ENCODE measurements at regions not wholly inside any gene's neighbourhood (a gene's known extent, or its start where the extent isn't known, plus 50 kb on each side); places are given as distances from the start of the nearest gene placed in this dataset.

DNA sequence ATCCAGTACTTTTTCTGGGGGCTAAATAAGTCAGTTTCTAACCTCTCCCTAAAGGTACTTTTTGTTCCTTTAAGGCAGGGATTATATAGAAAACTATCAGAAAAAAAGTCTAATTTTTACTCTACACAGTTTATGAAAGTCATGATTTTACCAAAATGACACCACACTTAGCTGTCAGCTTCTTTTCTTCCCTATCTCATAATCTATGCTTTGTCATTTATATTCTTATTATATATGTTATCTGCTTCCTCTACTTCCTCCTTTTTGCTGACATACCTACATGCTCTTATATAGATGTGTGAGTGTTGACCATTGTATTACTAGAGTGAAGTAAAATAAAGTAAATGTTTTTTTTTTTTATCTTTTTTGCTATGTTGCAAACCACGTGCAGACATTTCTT is 203.9 kb upstream of the CHRM2 start:
- DNase-seq = no peak

DNA sequence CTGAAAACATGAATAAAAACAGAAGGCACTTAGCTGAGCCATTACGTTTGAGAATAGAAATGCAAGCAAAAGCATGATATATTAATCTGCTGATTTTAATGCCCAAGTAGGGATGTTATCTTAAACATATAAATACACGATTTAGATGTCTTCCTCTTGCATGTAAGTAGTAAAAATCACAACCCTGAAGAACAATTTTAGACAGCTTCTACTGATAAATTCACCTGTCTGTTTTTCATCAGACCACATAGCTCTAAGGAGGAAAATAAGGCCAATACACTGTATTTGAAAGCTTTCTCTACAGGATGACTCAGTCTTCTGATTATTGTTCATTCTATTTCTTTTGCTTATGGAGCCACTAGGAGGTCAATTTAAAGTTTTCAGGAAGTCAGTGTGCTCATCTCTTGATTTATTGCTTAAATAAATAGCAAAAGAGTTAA is 210.9 kb upstream of the CHRM2 start:
- no peak for DNase-seq

DNA sequence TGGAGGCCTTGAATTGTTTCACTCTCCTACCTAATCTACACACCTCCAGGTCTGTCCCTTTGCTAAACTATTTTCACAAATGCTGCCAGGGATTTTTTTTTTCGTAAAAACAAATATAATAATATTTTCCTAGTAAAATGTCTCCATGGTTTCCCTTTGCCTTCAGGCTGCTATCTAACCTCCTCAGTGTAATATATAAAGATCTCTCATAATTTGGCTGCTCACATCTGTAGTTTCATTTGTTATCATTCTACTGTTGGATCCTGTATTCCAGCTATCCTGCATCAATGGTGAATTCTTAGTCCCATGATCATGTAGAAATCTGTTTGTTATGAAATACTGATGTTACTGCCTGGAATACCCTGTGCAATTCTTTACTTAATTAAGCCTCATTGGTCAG is 211.9 kb upstream of the CHRM2 start:
- DNase-seq = no peak

DNA sequence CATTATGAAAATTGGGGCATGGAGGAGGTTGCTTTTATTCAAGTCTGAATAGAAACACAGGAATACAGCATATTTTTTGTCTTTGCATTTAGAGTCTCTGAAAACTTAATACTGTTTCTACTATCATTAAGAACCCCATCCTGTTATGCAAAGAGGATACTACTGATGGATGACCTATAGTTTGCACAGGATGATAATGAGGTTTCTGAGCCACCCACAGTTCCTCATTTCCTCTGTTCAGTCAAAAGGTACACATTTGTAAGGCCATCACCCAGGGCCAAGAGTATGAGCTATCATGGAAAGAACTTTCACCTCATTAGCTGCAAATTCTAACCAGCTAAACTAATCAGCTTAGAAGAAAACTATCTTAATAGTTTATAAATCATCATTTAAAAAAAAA is 213.0 kb upstream of the CHRM2 start:
- no peak for DNase-seq

DNA sequence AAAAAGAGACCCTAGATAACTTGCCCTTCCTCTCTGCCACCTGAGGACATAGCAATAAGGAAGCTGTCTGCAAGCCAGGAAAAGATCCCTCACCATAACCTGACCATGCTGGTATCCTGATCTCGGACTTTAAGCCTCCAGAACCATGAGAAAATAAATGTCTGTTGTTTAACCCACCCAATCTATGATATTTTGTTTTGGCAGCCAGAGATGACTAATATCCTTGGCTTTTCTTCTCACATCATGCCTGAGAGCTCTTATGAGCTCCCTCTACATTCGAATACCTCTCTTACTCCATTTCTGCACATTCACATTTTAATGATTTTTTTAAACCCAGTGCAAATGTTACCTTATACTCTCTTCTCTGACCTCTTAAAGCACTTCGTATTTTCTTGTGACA is 214.0 kb upstream of the CHRM2 start:
- no peak for DNase-seq

DNA sequence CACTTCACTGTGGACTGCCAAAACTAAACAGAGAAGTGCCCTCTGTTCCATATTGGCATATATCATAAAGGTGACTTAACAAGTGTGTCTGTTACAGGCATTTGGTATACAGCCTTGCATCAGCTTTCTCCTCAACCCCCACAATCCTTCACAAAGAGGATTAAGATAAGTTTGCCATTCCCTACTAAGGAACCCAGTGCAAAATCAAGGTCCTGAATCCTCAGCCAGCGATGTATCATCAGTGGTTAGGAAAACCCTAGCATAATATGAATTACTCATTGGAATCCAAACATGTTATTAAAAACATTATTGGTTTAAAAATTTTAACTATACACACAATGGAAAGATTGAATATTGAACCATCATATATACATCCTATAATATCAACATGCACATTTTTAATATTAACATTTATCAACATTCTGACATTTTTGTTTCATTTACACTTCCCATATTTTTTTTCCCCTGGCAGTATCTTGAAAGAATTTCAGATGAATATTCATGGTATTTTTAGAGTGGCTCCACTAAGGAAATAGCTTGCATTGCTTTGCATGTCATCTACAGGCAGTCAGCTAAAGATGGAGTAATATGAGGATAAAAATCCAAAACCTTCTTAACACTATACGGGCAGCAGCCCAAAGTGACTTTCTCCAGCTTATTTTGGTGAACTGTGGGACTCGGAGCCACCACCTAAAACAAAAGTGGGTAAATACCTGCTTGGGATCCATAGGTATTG is 215.6 kb upstream of the CHRM2 start:
- DNase-seq = no peak

DNA sequence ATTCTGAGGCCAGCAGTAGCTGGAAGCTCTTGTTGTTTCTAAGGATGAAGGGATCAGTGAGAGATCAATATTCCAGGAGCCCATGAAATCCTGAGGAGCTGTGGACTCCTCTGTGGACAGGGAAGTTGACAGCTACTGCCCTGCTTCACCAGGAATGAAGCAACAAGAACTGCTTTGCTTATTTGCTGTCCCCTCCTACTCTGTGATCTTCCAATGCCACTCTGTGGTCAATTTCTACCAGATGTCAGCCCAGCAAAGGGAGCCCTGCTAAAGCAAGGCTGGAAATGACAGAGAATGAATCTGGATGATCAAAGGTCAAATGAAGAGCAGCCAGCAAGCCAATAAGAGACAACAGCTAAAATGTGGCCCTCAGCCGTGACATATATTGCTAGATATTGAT is 227.5 kb upstream of the CHRM2 start:
- no peak for DNase-seq

DNA sequence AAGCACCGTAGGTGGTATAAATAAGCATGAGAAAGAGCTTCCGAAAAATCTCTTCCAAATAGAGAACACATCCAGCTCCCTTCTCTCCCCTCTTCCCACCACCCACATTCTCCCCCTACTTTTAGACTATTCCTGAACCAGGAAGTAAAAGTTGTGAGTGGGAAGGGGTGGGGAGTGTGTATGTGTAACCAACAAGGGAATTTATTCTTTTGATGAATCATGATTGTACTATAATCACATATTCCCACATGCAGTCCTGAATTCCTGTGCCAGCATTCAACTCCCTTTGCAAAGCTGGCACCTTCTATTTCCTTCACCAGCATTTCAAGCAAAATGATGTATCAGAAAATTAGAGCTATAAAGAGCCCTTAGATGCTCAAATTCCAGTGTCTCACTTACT is 230.6 kb upstream of the CHRM2 start:
- DNase-seq = no peak

DNA sequence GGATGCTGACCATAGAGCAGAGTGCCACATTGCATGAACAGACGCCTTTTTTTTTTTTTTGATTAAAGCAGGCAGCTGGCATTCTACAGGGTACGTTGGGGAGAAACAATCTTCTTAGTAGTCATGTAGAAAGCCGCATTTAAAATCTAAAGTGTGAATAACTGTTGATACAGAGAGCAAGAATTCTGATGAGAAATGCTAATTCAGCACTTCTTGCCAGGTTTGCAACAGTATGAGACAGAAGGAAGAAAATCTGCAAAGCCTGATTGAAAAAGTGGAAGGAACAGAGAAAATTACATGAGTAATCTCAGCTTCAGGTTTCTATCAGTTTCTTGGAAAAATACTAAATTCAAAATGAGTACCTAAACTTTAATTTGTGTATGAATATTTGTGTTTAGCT is 232.7 kb upstream of the CHRM2 start:
- DNase-seq = no peak

DNA sequence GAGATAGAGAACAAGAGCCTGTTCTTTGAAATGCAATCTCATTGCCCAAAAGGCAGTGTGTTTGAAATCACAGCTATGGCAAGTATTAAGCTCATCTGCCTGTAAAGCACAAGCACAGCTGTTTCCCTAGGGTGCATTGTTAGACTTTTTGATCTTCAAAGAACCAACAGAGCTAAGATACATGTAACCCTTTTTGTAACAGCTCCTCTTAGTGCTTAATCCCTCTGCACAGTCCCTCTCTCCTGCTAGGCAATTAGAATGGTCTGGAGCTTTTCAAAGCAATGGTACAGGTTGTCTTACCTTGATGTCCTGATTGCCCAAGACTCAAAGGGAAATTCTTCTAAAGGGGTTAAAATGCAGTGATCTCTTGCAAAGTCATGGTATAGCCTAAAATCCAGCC is 249.6 kb upstream of the CHRM2 start:
- no peak for DNase-seq

DNA sequence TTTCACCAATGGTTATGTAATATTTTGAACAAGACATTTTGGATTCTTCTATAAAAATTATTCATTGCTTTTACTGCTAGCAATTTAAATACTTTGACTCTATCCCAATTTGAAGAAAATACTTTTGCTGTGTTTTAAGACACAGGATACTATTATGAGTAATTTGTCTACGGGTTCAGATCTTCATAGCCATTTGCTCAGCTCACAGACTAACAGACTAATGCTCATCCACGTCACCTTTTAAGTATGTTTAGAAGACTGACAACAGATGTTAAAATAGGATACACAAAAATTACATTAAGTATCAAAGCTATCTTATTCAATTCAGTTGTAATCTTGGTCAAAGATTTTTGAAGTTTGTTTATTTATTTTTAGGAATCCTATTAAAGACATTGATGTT is 251.3 kb upstream of the CHRM2 start:
- no peak for DNase-seq

DNA sequence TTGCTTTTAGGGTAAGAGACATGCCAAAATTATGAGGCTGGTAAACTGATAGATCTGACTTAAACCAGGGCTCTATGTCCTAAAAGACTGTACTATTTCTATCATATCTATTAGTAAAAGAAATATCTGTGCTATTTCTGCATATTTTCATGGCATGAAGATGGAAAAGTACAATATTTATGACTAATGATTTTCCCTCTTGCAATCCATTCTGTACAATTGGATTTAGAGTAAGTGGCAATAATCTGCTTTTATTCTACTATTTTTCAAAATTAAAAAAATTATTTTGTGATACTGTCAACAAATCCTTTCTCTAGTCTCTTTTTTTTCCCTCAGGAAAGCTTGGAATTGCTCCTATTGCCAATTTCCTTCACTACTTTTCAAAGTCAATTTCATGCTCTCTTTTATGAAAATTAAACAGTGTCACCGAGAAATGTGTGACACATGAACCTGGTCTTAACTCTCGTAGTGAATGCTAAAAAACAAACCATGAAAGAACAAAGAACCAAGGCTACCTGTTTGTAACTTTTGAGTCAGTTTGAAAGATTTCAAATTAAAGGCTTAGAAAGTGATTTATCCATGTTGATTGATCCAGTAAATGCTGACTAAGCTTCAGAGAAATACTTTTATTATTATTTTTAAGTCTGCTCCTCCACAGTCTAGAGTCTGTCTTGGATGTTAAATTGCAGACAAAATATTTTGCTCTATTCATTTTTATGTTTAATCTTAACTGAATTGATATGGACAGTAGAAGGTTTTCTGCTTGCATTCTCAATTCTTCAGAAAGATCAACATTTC is 262.7 kb upstream of the CHRM2 start:
- DNase-seq = no peak

DNA sequence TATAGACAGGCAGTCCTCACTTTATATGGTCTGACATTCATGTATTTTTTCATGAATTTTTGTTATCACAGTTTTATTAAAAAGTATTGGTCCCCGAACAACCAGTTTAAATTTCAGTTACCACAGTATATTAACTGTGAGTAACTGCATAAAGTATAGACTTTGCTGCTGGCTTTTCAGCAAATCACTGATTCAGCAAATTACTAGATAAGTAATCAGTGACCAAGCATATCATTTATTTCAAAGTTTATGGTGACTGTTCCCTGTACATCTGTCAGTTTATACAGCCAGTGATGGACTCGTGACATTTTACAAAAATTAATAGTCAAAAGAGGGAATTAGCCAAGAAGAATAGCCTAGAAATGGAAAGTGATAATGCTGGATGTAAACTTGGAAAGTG is 266.7 kb upstream of the CHRM2 start:
- no peak for DNase-seq

DNA sequence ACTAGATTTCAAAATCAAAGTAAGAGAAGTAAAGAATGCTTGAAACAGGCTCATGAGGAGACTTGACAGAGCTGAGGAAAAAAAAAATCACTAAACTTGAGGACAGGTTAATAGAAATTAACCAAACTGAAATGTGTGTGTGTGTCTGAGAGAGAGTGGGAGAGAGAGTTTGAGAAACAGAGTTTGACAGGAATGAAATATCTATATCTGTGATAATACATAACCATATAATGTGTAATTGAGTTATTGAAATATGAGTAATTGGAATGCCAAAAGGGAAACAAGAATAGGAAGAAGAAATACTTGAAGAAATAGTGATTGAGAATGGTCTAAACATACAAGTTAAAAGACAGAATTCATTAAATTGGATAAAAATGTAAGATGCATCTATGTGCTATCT is 268.0 kb upstream of the CHRM2 start:
- no peak for DNase-seq

DNA sequence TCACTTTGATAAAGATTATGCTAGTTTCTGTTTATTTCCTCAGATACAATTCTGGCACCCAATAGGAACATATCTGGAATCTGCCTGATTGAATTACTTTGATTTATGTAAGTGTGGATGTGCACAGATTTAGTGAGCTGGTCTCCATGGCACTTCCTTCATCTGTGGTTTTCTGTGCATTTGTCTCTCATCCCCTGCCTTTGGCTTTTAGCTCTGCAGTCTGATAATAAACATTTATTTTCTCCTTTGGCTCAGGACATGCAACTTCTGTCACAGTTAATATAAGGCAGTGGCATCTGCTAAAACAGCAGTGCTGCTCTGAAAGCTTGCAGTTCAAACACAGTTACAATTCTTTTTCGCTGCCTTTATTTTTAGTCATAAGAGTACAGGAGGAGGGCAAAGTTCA is 273.7 kb upstream of the CHRM2 start:
- DNase-seq = no peak

DNA sequence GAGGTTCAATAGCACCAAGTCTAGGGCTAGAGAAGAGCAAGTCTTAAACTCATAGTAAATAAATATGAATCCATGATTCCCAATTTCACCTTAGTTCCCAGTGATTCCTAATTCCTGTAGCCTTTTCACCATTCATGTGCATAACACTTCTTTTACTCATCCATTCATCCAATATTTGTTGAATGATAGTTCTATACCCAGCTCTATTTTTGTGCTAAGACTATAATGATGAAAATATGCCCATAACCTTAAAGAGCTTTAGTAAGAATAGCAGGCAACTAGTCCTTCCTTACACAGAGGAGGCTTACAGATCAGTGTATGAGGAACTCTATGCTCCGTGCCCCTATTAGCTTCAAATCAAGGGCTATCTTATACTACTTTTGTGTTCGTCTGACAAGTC is 280.2 kb upstream of the CHRM2 start:
- DNase-seq = no peak

DNA sequence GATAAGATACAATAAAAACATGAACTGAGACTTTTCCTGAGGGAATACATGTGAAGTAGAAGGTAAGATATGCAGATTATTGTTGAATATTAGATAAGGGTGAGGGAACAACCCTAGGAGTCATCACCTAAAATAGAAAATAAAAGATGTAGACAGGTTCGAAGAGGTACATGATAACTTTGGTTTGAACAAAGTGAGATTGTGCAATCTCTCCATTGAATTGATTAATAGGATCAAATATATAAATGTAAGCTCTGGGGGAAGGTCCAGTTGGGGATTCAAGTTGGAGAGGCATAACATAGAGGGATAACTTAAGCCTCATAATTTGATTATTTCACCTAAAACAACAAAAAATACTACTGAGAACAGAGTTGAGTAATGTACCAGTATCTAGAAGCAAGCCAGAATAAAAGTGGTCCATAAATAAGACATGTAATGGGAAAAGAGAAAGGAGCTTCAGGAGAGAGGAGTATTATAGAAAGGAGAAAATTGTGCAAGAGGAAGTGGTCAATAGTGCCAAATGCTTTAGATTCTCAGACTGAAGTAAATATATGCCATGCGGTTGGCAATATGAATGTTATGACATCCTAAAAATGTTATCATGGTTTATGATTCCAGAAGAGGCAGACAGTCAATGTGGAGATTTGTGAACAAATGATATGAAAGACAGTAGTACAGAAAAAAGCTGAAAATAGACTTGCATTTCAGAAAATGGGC is 282.3 kb upstream of the CHRM2 start:
- DNase-seq = no peak

DNA sequence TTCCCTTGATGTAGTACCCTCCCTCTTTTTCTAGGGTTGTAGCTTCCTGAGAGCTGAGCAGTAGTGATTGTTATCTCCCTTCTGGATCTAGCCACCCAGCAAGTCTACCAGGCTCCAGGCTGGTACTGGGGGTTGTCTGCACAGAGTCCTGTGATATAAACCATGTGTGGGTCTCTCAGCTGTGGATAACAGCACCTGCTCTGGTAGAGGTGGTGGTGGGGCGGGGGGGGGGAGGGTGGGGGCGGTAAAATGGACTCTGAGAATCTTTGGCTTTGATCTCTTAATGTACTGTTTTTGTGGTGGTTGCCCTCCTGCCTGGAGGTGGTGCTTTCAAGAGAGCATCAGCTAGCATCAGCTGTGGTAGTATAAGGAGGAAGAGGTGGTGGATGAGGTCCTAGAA is 302.0 kb upstream of the CHRM2 start:
- no peak for DNase-seq

DNA sequence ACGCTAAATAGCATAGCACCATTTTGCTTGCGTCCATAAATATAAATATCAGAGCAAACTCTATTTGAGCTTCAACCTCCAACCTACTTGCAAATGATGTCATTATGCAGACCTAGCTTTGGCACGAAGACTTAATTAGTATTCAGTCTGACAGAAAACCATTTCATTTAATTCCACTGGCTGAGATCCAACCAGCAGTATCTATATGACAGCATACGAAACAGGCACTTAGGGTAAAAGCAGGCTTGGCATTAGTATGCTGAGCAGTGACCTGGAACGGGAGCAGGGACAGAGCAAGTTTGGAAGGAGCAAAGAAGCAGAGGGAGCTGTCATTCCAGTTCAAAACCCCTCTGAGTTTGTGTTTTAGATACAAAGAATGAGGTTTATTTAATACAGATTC is 312.5 kb upstream of the CHRM2 start:
- no peak for DNase-seq

DNA sequence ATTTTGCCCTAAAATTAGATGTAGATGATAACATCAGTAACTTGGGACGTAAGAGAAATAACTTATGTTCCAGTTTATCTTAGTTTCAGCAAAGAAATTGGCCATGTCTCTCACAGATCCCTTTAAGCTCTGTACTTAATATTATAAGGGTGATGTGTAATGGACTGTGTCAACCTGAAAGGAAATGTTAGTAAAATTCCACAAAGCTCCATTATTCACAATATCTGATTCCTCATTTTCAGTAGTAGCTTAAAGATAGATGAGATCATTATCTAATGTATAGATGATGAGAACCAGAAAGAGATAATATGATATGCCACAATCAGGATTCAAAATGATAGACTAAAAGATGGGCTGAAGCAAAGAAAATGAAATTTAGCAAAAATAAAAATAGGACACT is 316.8 kb upstream of the CHRM2 start:
- DNase-seq = no peak

DNA sequence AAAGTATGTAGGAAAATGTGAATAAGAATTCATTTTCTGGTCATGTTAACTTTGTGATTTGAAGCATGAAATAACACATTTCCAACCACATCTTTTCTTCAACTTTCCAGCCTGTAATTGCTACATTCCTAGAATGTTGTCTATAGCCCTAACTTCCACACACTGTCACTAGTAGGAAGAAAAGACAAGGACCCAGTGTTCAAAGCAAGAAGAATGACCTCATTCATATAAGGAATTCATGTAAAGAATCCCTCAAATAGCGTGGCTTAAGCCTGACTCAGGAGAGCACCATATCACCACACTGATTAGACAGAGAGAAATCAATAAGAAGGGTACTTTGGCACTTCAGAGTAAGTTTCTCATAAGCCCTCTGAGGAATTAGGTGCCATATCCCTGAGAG is 318.7 kb upstream of the CHRM2 start:
- DNase-seq = no peak

DNA sequence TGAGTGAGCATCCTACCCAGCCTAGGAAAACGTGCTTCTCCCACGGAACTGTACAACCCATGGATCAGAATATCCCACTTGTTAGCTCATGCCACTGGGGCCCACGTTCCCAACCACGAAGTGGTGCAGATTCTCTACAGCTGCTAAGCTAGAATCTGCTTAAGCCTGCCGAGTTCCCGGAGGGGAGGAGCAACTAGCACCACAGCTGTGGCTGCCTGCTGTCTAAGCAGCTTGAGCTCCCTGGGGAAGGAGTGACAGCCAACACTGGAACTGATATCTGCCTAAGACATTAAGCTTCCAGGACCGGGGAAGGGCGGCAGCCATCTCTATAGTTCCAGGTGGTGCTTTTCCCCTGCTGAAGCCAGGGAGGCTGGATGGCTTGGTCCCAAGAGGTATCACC is 334.7 kb upstream of the CHRM2 start:
- no peak for DNase-seq

DNA sequence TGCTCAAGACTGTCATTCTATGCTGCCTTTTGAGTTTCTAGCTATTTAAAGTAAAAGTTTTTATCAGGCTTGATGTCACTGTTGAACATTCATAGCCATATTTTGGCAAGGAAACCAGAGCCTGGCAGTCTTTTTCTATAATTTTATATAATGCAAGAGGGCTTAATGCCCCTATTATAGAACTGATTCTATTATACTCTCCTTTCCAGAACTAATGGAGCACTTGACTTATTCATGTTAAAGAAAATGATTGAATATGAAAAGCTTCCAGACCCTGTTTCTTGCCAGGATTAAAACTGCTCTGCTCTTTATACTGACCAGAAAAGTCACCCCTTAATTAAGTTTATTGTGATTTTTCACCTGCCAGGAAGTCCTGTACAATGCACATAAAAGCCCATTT is 337.6 kb upstream of the CHRM2 start:
- no peak for DNase-seq

DNA sequence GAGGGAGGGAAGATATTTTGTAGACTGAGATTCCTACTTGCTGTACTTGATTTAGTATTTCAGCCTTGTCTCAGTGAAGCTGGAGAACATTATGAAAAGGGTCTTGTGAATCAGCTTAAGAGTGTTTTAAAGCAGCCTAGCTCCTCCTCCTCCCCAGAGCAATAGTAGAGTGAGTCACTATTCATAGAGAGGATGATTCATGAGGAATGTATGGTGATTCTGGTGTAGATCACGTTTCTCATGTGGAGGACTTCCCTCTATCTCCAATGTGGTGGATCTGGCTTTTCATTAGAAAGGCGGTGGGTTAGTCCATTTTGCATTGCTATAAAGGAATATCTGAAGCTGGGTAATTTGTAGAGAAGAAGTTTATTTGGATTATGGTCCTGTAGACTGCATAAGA is 340.1 kb upstream of the CHRM2 start:
- DNase-seq = no peak

All from stimulated activated CD4-positive, alpha-beta T cell treated with anti-CD3 and anti-CD28 coated beads, Interleukin-2, amount 100 ng/mL, for 24 hours (primary cell).